CD4-positive, alpha-beta T cell treated with Interleukin-1 beta for 1 hour (primary cell): ENCODE measurements at regions not wholly inside any gene's neighbourhood (a gene's known extent, or its start where the extent isn't known, plus 50 kb on each side); places are given as distances from the start of the nearest gene placed in this dataset.

Source experiments
- DNase-seq, 2 donors: peaks; one replicate each; pipeline ENCODE4 v3.0.0-alpha.2; 2020 to 2022

DNA sequence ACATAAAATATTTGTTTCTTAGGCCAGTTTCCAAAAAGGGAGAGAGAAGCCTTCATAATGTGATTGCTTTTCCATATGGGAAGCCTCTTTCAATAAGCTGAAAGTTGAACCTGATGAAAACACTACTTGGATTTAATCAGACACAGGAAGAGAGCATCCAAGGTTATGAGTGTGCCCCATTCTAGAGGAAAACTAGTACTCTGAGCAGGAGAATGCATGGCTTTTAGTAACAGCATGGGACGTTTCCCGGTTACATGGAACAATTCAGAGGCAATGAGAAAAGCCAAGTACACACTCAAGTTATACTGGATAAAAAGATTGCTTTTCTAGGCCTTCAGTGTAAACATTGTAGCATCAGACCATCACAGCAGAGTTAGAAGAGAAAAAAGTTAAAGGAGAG, 315.8 kb downstream of the ZNF516 start:
- no peak for DNase-seq

DNA sequence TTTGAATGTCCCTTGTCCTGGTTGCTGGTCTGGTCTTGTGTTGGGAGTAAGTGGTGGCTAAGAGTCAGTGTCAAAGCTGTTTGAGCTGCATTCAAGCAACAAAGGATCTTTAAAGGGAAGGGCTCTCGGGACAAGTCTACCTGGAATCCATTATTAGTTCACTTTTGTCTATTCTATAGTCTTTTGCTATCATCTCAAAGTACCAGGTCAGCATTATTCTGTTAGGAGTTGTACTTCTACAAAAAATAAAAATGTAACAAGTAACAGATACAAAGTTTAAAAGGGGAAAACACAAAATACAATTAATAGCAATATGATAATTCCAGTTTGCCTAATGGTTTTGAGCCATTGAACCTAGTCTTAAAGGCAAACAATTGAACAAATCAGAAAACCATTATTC, 317.9 kb downstream of the ZNF516 start:
- DNase-seq = no peak

DNA sequence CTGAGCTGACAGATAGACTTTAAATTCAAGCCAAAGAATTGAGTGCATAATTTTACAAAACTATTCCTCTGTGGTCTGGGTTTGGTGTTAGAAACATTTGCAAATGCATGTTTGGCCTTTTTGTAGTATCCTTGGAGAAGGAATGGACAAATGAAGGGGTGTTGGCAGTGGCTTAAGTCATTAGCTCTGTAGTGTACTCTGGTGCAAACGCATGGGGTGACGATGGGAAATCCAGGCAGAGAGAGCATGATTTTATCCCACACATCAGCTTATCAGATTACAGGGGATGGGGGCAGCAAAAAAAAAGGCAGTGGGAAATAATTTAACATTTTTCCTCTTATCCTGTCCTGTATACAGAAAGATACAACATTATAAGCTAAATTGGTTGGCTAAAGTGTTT, 320.6 kb downstream of the ZNF516 start:
- DNase-seq = no peak

DNA sequence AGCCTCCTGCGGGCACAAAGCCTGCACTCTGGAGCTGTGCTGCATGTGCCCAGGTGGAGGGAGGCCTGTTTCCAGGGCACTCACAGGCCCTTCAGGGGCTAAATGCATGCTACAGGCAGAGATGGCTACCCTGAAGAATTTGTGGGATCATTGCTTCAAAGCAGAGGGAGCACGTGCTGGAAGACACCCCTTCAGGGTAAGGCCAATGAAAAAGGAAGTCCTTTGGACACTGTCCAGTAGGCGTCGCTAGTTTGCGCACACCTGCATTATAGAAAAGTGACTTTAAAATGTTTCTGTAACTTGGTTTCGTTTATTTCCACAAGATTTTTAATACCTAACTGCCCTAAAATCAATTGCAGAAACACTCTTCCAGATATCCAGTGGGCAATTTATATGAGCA, 325.3 kb downstream of the ZNF516 start:
- DNase-seq = no peak

DNA sequence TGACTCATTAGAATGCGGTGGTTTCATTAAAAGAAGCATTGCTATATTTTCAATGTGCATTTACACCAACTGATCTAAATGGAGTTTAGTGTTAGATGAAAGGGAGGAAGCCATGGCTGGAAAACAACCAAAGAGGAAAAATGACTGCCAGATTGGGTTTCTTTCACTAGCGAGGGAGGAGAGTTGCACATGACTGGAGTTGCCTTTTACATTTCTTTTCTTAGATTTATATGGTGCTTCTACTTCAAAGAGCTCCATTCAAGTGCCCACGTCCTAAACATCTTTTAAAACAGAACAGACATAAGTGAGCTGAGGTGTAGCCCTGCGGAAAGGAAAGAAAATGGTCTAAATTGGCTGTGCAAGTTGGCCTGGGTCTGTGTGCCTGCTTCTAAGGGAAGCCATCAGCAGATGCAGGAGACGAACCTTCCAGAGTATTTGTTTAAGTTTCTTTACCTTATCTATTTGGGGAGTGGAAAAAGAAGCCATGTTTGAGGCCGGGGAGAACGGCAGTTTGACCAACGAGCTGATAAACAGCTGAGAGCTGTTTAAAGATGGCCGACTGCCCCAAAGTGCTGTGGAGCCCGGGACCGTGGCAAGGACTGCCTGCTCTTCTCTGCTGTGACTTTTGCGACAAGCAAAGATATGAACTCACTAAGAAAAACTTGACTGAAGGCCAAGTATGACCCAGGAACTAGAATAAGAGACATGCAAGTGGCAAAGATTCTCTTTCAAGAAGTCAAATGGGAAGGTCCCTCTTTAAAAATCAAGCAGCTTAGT, 327.0 kb downstream of the ZNF516 start:
- no peak for DNase-seq

DNA sequence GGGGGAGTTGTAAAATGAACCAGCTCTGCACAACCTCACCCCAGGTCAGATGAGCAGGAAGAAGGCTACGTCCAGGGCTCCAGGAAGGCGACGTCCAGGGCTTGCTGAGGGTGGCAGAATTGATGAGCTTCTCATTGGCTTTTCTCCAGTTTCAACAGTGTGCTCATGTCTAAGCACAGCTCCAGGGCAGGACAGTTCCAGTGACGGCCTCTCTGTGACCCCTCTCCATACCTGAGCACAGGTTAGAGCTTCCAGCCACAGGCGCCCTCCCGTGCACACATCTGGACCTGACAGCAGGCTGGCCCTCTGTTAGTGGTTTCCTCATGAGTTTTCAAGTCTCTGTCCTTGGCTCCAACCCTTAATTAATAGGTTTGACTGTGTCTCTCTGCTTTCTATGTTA, 327.6 kb downstream of the ZNF516 start:
- no peak for DNase-seq

DNA sequence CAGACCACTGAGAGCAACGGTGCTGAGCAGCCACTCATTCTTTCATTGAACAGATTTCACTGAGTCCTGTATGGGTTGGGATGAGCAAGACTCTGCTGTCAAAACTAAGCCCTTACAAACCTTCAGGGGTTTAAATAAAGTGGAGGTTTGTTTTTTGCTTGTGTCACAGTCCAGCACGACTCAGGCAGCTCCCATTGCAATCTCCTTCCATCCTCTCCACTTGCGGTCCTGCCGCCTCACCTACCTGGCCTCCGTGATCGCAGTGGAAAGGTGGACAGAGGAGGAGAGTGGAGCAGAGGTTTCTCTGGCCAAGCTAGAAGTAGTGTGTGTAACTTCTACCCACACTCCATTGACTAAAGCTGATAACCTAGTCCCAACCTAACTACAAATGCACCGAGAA, 332.2 kb downstream of the ZNF516 start:
- no peak for DNase-seq

DNA sequence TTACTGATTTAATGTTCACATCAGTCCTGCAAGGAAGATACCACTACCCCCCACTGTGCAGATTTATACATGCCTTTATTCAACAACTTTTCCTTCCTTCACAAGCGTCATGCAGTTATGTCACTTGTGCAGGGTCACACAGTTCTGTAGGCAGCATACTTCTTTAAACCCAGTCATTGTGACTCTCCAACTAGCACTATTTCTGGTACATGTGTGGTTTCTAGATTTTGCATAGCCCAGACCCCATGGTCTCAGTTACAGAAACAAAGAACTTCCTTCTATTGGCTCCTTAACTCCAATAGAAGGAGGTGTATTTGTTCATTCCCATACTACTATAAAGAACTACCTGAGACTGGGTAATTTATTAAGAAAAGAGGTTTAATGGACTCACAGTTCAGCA, 333.1 kb downstream of the ZNF516 start:
- no peak for DNase-seq

DNA sequence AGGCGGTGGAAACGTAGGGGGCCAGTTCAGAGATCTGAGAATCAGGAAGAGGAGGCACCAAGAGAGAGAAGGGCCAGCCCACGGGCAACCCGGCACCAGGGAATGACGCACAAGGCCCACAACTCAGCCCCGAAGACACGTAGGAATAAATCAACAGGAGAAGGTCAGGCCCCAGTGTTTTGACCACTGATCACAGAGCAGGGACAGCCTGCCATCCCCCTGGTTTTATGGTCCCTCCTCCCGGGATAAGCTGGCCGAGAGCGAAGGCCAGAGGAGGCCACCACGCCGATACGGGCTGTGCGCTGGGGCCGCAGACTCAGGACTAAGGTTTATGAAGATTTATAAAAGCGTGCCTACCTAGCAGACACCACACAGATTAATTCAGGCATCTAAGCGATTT, 341.4 kb downstream of the ZNF516 start:
- no peak for DNase-seq

DNA sequence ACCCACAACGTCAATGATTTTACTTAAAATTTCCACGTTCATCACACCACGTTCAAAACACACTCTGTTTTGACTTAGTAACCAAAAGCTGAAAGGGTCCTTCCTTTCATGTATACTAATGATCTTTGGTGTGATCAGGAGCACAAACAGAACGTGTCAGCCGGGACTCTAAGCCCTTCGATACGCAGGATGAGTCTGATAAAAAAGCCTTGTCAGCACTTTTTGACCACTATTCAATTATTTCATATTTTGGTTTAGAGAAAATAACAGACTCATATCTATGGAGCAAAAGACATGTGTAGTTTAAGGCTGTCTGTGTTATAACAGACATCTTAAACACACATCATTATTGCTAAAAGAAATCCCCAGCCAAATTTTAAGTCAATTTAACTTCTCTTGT, 345.3 kb downstream of the ZNF516 start:
- no peak for DNase-seq

DNA sequence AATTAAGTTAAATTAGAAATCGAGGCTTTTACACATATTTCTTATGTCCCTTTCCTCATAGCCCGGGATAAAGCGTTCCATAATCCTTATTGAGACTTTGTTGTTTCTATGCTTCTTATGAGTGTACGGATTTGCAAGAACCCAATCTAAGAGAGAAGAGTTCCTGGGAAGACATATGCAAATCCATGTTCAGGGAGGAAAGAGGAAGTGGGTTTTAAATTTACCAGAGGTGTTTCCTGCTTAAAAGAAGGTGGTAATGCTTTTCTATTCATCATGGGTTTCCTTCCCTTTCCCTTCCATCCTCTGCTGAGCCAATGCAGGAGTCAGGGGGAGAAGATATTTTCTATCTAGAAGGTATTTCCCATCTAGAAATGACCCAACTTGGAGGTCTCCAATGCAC, 345.8 kb downstream of the ZNF516 start:
- no peak for DNase-seq

DNA sequence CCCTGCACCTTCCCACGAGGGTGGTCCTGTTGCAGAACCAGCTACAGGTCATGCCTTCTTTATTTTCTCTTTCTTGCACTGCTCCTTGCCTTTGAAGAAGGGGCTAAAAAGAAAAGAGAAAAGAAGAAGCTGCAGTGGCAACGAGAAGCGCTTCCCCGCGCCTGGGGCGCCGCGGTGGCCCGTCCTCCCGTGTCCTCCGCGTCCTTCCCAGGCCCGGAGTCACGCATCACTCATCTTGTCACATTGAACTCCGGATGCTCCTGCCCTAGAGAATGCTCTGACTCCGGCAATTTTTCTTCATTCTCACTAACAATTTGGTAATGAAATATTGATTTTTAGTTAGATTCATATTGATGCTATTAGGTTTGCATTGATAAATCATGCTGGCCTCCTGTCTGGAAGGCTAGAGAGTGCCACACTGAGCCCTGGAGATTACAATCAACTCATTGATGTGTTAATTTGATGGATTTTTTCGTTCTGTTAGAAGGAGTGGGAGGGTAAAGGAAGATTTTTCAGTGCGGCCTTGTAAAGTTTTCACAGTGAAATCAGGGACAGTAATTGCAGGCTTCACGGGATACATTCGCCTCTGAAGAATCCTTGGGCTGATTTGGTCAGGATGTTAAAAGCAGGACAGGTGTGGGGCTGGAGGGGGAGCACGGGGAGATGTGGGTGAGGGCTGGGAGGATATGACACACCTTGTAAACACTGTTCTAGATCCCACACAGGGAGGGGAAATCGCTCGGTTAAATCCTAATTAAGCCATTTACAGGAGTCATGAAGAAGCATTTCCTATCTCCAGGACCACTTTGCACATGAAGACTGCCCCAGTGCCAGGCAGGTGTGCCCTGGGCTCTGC, 349.3 kb downstream of the ZNF516 start:
- no peak for DNase-seq

DNA sequence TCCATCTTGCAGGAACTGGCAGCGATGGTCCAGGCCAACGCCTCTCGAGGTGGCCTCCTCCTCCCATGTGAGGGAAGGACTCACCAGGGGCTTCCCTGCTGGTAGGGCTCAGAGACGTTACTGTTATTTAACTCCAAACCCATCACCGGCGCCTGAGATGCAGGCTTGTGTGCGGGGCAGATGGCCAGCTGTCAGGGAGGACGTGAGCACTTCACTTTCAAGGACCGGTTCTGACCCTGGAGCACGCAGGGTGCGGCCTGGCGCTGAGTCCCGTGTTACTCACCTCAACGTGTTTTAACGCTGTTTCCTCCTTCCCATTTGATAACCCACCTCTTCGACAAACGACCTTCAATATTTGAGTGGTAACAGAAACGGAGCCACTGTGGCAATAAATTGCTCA, 350.2 kb downstream of the ZNF516 start:
- DNase-seq = no peak

DNA sequence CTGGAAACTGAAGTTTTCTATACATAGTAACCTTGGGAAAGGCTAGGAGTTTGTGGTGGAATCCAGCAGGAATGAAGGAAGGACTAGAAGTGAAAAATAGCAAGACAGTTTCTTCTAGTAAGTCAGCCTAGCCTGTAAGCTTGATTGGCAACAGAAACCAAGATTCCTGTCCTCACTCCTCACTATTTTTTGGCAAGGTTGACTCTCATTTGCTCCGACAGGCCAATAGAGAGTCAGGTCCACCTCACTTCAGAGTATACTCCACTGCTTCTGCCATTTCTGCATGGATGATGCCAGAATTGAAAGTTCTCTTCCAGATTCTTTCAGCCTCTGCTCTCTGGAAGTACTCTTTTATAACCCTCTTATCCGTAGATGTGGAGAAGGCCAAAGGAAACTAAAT, 352.4 kb downstream of the ZNF516 start:
- DNase-seq = no peak

DNA sequence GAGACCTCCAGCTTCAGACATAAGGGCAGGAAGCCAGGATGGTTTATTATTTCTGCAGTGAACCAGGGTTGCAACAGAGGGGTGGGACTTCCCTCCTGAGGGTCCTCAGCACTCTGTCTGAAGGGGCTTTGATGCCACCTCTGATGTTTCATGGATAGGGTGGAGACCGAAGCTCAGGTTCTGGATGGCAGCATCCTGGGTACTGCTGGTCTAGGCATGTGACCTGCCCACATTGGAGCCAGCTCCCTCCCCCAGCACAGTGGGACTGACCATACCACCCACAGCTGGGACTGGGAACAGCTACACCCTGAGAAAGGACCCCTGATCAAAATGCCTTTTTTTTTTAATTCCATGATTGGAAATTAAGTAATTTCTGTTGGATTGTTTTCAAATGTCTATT, 355.2 kb downstream of the ZNF516 start:
- DNase-seq = no peak

DNA sequence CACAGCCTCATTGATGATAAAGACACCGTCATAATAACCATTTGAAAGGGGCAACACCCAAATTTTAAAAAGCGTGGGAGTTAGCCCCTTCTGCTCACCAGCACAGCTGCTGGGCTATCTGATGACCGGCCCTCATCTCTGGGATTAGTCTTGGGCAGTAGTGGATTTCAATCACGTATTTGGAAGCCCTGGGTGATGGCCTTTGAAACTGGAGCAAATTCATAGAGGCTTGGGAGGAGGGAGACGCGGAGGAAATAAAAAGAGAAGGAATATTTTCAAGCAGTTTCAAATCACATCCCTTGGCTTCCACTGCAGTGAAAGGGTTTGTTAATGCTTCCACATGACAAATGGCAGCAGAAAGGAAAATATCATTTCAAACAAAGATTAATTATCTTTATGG, 357.8 kb downstream of the ZNF516 start:
- no peak for DNase-seq

DNA sequence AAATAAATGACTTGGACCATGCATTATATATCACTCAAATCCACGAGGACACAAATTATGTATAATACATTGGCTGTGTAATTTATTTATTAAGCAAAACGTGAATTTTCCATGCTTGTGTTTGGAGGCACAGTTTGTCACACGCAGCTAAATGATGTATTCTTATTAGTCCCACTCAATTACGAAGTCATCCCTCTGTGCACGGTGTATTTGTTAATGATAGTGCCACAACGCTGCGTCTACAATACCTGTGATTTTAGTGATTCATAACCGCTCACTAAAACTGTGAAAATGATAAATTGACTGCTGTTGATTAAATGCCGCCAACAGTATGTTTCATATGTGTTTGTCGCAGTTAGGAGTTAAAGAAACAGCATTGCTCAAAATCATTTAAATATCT, 358.3 kb downstream of the ZNF516 start:
- DNase-seq = no peak

DNA sequence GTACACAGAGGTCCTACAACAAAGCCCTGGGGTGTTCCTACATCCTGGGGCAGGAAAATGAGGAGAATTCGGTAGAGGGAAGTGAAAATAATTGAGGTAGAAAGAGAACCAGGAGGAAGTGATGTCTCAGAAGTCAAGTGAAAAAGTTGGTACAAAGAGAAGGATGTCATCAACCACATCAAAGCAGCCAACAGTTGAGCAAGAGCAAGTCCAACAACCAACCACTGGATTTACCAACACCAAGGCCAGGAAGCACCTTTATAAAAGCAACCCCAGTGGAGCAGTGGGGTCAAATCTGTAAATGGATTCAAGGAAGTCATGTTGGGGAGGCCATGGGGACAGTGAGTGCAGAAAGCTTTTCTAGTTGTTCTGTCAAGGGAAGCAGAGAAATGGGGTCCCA, 360.4 kb downstream of the ZNF516 start:
- DNase-seq = no peak

DNA sequence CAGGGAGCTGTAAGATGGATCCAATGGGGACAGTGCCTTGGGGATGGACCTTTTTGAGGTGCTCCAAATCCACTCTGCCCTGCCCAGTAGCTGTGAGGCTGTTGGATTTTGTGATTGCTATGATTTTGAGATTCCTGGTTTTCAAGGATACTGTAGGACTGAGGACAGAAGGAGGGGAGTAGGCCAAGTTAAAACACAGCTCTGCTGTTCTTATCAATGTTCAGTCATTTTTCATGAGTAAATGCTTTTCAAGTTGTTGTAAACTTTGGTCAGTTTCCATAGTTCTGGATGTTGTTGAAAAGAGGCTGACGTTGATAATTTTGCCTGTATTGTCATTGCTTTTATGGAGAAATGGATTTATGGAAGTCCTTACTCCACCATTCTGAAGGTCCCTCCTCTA, 361.2 kb downstream of the ZNF516 start:
- DNase-seq = no peak

DNA sequence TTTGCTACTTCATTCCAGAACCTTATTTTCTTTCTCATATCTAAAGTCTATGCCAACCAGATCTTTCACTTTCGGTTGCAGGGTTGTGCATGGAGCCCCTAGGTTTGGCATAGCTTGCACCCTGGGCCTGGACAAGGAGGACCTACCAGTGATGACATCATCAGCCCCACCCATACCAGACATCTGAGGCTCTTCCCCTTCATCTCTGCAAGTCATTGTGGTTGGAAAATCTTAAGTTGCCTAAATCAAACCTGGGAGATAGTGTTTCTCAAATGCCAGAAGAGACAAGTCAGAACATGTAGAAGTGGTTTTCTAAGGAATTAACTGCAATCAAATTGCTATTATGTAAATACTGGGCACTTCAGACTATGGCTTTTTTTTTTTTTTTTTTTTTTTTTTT, 363.3 kb downstream of the ZNF516 start:
- DNase-seq = no peak

DNA sequence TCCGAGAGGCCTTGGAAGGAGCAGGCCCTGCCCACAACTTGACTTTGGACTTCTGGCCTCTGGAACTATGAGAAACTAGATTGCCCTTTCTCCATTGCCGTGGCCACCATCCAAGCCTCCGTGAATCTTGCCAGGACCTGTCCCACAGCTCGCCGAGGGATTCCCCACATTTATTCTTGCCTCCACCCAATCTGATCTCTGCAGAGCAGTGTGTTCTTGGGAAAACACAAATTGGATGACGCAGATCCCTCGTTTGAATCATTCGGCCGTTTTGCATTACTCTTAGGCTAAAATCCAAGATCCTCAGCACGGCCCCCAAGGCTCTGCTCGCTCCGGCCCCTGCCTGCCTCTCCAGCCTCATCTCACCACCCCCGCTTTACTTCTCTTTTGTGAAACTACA, 364.2 kb downstream of the ZNF516 start:
- DNase-seq = no peak

DNA sequence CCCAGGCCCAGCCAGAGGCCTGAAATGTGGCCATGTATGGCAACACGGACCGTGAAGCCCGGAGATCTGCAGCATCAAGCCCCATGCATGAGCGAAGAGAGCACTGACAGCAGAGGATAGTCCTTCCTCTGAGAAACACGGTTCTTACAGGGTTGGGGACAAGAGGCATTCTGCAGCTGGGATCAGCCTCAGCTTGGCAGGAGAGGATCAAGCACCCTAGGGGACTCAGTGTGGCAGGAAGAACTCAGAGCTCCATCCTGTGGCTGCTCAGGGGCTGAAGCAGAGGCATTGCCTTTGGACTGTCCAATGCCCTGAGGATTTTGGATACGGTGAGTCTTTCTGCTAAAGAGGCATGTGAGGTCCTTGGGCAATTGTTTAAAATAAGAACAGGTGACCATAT, 368.7 kb downstream of the ZNF516 start:
- no peak for DNase-seq

DNA sequence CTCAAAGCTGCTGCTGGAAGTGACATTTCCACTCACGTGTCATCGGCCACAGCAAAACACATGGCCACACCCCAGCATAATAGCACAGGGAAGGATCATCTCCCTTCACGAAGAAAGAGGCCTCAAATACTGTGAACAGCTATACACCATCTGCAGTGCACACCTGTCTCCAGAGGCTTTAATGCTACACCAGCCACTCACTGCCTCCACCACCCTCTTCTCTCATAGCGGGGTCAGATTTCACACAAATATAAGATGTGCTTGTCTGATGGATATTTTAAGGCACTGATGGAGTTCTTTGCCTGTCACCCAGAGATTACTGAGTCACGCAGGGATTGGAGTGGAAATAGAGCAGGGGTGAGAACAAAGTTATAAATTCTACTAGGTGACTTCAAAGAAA, 374.0 kb downstream of the ZNF516 start:
- no peak for DNase-seq

DNA sequence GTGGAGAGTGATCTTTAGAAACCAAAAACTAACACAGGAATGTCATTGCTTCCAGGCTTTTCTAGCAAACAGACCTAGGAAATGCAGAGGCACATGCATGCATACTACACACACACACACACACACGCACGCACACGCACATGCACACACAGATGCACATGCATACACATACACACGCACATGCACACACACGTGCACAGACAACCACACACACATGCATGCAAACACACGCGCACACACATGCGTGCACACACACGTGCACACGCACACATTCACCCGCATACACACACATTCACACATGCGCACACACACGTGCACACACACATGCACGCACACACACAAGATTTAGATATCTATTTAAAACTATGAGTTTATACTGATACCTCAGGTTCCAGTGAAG, 379.5 kb downstream of the ZNF516 start:
- DNase-seq = no peak

DNA sequence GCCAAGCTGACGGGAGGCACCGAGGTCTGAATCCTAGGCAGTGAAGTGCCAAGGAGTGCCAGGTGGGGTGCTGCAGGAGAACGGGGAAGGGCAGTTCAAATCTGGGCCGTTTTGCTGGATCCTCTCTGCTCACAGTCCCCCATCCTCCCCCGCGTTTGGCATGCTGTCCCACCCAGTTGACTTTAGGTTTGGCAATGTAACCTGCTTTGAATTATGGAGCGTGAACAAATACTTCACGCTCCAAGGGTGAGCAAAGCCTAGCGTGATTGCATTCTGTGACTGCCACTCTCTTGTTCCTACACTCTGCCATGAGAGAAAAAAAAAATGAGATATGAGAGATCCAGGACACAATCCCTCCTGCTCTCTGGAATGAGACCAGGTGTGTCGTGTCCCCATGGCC, 381.9 kb downstream of the ZNF516 start:
- DNase-seq = no peak
